HG03097 (cell line): ENCODE measurements at regions not wholly inside any gene's neighbourhood (a gene's known extent, or its start where the extent isn't known, plus 50 kb on each side); places are given as distances from the start of the nearest gene placed in this dataset.
"Not testable (repeated sequence)": the region's sequence is repeated elsewhere in the genome, so short reads cannot be mapped to it uniquely, and the experiment has no call there.

Experiments
- ATAC-seq: cut with Tn5 transposase; IDR thresholded peaks from one replicate; pipeline ENCODE4 v1.9.1; 2021; ENCODE audit not compliant: unreplicated experiment, low FRiP score

DNA sequence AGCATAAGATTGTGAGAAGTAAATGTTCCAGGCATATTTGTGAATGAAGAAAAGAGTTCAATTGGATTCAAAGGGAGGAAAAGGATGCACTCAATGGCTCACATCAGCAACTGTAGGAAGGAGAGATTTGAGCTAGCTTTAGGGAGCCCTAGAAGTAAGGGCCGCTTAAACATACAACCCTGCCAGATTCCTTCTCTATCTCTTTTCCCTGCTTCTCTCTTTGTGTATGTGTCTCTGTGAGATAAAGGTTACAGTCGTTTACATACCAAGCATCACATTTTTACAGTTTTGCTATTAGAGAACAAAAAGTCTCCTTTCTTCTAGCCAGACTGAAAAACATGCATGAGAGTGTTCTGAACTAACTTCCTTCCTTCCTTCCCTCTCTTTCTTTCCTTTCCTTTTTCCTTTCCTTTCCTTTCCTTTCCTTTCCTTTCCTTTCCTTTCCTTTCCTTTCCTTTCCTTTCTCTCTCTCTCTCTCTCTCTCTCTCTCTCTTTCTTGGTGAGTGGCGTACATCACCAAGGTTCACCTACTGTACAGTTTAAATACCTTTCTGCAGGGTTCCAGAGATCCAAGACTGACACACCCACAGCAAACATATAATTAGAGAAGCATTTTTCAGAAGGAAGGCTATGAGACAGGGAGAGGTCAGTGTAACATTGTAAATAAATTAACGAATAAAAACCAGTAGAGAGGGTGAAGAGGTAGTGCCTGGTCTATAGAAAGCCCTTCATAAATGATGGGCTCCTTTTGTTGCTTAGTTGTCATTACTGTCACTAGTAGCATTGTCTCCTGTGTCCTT is 240.4 kb downstream of the ARL4A start:
- ATAC-seq, result no peak

DNA sequence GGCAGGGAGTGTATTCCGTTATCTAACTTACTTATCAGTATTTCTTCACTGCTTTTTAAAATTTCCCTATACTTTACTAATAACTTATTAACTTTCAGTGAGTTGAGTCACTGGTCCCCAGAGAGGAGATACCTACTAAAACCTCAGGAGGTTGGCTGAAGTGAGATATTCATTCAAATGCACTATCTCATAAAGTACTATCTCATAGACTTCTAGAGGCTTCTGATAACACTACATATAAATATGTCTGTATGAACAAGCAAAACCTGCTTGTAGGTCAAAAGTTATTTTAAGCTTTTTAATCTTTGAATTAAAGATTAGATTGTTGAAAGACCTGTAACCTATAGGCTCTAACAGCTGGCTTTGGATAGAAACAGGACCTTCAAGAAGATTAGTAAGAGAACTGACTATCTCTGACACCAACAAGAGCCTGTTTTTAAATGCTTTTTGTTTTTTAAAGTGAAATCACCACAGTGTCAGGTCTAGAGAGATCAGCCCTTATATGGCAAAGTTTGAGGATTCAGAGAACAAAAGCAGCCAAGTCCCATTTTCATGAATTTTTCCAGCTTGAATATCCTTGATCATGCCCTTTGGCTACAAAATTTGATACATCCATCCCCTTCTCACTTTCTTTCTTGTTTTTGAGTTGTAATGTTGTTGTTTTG is 242.2 kb downstream of the ARL4A start:
- ATAC-seq, result no peak

DNA sequence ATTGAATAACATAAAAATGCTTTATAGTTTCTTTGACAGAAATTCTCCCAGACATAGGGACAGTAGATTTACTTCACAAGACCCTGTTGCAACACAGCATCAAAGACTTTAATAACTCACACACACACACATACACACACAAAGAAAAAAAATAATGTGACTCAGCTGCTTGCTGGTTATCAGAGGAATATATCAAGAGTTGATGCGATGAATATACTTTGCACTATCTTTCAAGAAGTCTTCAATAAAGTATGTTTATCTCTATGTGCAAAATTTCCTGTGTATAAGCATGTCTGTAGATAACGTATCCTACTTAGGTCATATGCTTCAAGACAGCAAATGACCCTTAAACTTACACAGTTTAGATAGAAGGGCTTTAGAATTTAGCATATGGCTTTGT is 243.1 kb downstream of the ARL4A start:
- ATAC-seq, result no peak

DNA sequence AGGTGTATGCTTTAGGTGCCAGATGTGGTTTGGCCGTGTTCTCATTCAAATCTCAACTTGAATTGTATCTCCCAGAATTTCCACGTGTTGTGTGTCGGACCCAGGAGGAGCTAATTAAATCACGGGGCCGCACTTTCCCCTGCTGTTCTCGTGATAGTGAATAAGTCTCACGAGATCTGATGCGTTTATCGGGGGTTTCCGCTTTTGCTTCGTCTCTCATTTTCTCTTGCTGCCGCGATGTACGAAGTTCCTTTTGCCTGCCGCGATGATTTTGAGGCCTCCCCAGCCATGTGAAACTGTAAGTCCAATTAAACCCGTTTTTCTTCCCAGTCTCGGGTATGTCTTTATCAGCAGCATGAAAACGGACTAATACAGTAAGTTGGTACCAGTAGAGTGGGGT is 244.0 kb downstream of the ARL4A start:
- ATAC-seq, result not testable (repeated sequence)

DNA sequence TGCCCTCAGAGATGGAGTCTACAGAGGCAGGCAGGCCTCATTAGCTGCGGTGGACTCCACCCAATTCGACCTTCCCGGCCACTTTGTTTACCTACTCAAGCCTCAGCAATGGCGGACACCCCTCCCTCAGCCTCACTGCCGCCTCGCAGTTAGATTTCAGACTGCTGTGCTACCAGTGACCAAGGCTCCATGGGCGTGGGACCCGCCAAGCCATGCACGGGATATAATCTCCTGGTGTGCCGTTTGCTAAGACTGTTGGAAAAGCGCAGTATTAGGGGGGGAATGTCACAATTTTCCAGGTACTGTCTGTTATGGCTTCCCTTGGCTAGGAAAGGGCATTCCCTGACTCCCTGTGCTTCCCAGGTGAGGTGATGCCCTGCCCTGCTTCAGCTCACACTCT is 252.3 kb downstream of the ARL4A start:
- ATAC-seq, result no peak

DNA sequence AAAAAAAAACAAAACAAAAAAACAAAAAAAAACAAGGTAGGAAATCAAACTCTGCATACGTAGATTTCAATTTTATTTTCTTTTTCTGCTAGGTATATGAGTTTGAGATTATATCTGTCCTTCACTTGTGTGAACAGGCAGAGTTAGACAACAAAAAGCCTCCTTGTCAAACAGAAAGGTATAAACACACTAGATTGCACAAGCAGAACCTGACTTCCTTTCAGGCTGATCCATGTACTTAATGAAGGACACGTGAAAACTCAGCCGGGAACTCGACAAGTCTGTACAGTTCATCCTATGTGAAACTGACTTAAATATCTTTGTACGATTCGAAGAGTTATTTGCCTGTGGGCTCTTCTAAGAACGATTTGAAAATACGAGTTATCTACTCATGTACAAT is 254.1 kb downstream of the ARL4A start:
- ATAC-seq, result no peak

DNA sequence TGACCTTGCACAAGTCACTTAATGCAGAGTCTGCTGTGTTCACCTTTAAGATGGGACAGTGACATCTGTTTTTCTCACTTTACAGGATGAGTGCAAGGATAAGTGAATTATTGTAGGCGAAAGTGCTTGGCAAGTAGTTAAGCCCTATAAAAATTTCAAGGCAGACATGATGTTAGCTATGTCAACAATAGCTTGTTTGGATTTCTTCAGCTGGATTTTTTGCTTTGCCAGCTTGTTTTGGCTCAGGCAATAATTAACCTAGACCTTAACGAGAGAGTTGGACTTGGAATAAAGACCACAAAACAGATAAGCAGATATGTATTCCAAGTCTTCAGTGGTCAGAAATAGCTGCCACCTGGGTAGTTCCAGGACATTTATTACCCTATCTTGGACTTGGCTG is 255.2 kb downstream of the ARL4A start:
- ATAC-seq, result no peak

DNA sequence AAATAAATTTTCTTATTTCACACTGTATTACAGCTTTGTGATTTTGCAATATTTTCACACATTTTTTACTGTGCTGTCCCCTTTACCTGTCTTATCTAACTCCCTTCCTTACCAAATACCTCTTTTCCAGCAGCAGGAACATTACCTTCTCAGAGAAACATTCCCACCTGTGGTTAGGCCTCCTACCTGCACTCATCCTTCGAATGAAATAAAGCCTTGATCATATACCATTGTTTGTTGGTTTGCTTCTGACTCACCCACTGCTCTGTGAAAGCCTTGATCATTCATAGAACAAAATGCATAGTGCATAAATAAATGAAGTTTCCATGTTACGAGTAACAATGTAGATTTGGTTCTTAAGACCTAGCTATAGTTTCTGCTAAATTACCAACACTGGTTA is 256.3 kb downstream of the ARL4A start:
- no peak for ATAC-seq

DNA sequence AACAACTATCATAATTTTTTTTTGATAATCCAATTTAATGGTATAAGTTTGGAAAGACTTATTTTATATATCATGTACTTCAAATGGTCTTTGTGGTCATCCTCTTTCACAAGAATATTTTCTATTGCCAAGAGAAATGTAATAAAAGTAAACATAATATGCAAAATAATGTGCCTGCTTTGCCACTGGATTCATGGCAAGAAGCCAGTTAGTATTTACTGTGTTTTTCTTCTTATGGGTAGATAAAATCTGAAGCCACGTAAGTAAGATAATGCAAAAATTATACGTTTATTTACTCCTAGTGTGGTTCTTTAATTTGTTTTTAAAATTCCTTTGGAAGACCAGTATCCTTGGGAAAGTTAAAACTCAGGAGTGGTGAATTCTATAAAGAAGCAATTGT is 258.5 kb downstream of the ARL4A start:
- ATAC-seq, result no peak

DNA sequence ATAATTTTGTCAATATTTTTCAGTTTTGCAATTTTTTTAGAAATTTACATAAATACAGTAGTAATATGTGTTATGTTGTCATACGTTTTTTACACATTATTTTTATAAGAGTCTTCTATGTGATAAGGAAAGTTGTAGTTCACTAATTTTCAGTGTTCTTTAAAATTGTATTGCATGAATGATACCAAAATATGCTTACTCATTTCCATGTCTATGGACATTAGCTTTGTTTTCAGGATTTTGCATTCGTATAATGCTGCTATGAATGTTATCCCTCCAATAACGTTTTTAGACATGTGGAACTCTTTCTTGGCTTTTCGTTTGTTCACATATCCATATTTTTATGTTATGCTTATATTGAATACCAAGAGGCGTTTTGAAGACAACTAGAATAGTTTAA is 260.0 kb downstream of the ARL4A start:
- ATAC-seq, result no peak

DNA sequence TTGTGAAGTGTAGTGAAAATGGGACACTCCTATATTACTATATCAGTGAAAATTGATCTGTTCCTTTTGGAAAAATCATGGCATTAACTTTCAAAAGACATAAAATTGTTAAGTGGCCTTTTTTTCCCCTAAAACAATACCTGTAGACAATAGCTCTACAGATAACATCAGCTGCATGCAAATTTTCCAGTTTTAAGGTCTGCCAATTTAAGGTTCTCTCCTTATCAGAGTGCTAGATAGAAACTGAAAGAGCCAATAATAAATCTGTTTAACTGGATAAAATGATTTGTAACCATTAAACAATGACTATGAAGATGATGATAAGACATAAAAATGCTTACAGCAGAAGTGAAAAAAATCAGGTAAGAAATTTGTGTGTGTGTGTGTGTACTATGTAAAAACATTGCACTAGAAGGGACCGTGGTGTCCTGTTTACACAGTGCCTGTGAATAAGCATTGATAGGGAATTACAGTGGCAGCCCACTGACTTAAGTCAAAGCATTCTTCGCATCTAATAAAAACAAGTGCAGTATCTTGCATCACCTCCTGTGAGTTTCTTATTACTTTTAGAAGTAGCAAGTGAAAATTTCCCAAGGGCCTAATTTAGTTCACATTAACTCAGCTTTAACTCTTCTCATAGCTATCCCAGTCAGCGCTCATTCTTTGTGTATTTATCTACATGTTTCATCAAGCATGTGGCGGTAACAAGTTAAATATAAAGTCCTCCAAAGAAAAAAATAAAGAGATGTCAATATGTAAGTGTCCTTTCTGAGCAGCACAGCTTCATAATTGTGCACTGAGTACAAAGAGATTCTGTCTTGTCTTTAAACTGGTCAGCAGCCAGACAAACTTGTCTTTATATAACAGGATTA is 261.9 kb downstream of the ARL4A start:
- ATAC-seq, result no peak

DNA sequence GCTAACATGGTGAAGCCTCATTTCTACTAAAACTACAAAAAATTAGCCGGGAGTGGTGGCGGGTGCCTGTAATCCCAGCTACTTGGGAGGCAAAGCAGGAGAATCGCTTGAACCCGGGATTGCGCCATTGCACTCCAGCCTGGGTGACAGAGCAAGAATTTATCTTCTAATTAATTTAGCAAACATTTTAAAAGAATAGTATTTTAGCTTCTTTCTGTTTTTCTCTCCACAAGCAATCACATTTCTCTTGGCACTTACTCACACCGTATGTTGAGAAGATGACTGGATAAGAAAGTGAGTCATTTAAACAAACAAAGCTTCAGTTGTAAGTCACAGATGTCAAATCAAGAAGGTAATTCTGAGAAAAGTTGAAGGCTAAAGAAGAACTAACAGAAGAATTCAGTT is 264.0 kb downstream of the ARL4A start:
- ATAC-seq, result no peak

DNA sequence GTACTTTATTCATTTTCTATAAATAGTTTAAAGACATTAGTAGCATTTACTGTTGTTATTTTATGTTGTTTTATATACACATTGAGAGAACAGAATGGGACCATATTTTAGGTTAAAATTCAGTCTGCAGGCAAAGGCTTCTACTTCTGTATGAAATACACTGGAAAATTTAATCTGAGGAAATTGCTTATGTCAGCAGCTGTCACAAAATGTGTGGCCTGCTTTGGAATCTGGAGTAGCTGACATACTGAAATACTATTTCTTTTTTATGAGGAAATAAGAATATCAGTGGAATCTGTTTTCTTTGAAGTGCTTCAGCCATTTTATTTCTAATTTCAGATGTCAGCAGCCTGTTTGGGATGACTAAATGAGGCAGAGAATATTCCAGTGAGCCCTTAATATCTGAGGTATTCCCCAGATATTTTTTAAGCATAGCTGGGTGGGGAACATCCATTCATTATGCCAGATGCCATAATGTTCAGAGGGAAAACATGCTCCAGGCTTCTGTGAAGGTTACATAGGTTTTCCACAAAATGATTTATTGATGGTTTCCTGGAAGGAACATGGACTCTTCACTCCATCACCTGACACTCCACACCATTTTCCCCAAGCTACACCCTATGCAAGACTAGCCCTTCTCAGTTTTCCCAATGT is 267.1 kb downstream of the ARL4A start:
- no peak for ATAC-seq

DNA sequence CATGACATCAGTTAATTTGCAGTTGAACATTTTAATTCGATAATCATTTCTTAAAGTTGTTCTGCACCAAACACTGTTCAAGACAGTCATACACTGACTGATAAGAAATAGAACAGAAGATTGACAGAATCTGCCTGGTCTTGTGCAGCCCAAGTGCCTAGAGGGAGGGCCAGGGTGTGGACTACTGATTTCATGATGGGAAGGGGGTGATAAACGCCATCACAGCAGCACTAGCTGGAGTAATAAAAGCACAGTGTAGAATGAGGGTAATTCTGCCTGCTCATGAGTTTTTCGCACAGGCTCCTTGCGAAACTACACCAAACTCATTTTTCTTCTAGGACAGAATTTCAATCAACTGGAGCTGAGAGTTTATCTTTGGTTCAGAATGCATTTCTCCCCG is 270.1 kb downstream of the ARL4A start:
- no peak for ATAC-seq

DNA sequence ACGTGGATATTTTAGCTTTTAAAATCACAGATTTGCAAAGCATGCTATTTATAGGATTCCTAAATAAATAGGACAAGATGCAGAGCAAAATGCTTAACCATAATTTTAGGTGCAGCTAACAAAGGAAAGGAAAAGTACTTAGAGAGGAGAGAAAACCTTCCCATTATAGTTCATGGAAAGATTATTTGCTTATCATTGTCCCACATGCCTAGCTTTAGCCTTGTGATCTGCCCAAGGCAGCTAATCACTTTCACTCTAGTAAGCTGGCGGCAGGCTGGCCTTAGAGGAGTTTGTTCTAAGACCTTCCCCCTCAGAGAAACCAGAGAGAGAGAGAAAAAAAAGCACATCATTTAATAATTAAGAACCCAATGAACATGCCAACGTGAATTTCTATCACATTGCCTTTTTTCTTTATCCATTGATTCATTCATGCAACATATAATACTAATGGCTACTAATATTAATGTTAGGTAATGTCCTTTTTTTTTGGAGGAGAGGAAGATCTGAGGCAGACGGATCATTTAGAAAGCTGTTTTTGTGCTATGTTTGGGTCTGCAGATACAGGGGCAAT is 274.6 kb downstream of the ARL4A start:
- no peak for ATAC-seq

DNA sequence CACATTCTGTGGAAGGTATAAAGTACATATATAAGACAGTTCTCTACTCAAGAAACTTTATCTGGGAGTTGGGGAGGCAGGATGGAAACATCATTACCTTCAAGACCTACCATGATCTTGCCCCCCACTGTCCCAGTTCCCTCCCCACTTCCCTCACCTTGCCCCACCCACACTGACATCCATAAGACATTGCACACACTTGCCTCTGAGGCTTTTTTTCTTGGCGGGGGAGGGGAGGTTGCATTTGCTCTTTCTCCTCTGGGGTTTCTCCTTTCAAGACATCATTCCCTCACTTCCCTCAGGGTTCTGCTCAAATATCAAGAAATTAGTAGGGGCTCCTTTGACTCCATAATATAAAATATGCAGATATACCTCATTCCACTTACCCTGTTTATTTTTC is 276.0 kb downstream of the ARL4A start:
- ATAC-seq, result no peak

DNA sequence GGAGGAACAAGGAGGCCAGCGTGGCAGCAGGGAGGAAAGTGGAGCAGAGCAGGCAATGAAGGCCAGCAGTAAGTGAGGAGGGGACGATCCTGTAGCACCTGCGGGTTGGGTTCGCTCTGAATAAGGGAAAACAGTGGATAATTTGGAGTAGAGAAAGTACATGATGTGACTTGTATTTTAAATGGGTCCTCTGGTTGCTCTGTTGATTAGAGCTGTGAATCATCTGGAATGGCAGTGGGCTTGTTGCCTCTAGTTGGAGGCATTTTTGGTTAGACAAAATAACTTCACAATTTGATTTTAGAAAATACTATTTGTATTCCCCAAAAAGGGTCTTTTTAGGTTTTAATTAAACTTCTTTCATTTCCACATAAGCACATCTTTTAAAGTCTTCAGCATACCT is 277.4 kb downstream of the ARL4A start:
- no peak for ATAC-seq

DNA sequence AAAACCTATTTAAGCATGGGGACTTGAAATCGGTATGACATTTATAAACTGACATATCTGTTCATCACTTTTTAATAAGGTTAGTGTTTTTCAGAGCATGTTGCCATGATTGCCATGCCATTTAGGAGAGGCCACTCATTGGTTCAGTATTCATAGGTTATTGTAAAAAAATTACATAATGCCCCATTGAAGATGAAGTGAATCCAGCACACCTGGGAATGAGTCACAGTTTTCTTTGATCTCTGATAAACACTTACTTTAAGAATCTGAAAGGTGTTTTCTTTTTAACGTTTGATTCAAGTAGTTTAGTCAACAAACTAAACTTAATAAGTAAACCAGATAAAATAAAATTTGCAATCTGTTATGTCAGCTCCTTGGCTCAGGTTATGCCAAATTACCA is 278.3 kb downstream of the ARL4A start:
- no peak for ATAC-seq

DNA sequence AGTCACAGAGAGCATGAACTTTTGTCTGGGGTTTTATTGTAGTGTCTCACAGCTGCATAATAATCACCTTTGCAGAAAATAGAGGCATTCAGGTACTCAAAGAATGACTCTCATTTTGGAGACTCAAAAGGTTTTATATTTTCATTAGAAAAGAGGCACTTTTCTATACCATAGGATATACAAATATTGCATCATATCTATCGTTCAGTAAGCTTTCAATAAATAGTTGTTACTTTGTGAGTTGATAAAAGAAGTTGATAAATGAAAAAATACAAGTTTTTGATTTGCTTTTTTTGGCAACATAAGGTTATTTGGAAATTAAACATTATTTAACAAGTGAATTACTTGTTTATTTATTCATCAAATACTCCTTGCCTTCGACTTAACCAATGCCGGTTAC is 279.9 kb downstream of the ARL4A start:
- no peak for ATAC-seq

DNA sequence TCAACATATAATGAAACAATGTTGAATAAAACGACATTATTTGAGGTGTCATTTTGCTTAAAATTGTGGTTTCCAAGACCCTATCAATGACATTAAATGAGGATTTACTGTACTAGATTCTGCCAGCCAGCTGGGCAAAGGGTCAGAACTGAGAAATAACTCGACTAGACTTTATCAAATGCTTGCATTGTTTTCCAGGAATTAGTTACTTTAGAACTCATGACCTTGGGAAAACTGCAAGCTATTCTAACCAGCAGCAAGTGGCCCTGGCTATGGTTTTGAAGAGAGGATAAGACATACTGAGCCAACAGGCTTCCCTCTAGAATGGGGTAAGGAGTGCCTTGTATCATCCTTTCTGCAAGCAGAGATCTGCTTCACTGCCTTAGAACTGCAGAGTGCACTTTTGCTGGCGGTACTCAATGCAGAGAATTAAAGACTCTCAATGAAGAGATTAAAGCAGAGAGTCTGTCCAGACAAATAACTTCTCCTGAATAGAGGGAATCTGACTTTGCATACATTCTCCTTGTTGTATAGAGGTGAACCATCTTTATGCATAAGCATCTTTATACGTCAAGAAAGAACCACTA is 281.5 kb downstream of the ARL4A start:
- no peak for ATAC-seq
